ENCODE measurements at regions not wholly inside any gene's neighbourhood (a gene's known extent, or its start where the extent isn't known, plus 50 kb on each side); places are given as distances from the start of the nearest gene placed in this dataset.

GRCh38 chr11:71182791-71183677 lies 69.3 kb downstream of the SHANK2 start:
- Mint-ChIP-seq H3K36me3 (ENCODE audit: unreplicated experiment) (no peaks in the 10 kb centered on the region), H3K27ac (ENCODE audit: unreplicated experiment) (no peak overlapping the region), H3K4me1 (ENCODE audit: unreplicated experiment) (no peaks in the 10 kb centered on the region), H3K27me3 (ENCODE audit: unreplicated experiment) (peaks cover 9% of the 10 kb centered on the region), H3K9me3 (ENCODE audit: unreplicated experiment) (peaks cover 6% of the 10 kb centered on the region), H3K4me3 (ENCODE audit: unreplicated experiment) (no peak overlapping the region)
- no peak for DNase-seq (ENCODE audit: extremely low spot score, unreplicated experiment)
- no peak for TF ChIP-seq CTCF (IDR thresholded peaks at IDR 0.05)

- Mint-ChIP-seq H3K9me3 (ENCODE audit: unreplicated experiment) (peaks cover 19% of the 10 kb centered on the region), H3K4me3 (ENCODE audit: unreplicated experiment) (no peak overlapping the region), H3K36me3 (ENCODE audit: unreplicated experiment) (peaks cover 5% of the 10 kb centered on the region), H3K27me3 (ENCODE audit: unreplicated experiment) (peaks cover 12% of the 10 kb centered on the region), H3K4me1 (ENCODE audit: unreplicated experiment) (no peaks in the 10 kb centered on the region), H3K27ac (ENCODE audit: unreplicated experiment) (no peak overlapping the region)
- no peak for DNase-seq (ENCODE audit: extremely low spot score, unreplicated experiment)
- TF ChIP-seq CTCF (IDR thresholded peaks at IDR 0.05) = no peak
Observed at GRCh38 chr11:71181566-71181965, 70.8 kb downstream of the SHANK2 start.

- H3K9me3 Mint-ChIP-seq (ENCODE audit: unreplicated experiment) = peaks cover 25% of the 10 kb centered on the region
- no peaks in the 10 kb centered on the region for H3K4me1 Mint-ChIP-seq (ENCODE audit: unreplicated experiment)
- no peak overlapping the region for H3K27ac Mint-ChIP-seq (ENCODE audit: unreplicated experiment)
- peak; percentile 56 for DNase-seq (ENCODE audit: extremely low spot score, unreplicated experiment)
- H3K4me3 Mint-ChIP-seq (ENCODE audit: unreplicated experiment) = no peak overlapping the region
- H3K27me3 Mint-ChIP-seq (ENCODE audit: unreplicated experiment) = peaks cover 14% of the 10 kb centered on the region
- H3K36me3 Mint-ChIP-seq (ENCODE audit: unreplicated experiment) = peaks cover 5% of the 10 kb centered on the region
- TF ChIP-seq CTCF (IDR thresholded peaks at IDR 0.05) = no peak
Observed at GRCh38 chr11:71180694-71181470, 71.5 kb downstream of the SHANK2 start.

GRCh38 chr11:71179877-71180605 lies 72.3 kb downstream of the SHANK2 start:
- no peak overlapping the region for H3K4me3 Mint-ChIP-seq (ENCODE audit: unreplicated experiment)
- DNase-seq (ENCODE audit: extremely low spot score, unreplicated experiment) = peak; percentile 48
- no peak for TF ChIP-seq CTCF (IDR thresholded peaks at IDR 0.05)
- no peak overlapping the region for H3K27ac Mint-ChIP-seq (ENCODE audit: unreplicated experiment)
- H3K4me1 Mint-ChIP-seq (ENCODE audit: unreplicated experiment) = no peaks in the 10 kb centered on the region
- H3K36me3 Mint-ChIP-seq (ENCODE audit: unreplicated experiment) = peaks cover 6% of the 10 kb centered on the region
- peaks cover 14% of the 10 kb centered on the region for H3K27me3 Mint-ChIP-seq (ENCODE audit: unreplicated experiment)
- H3K9me3 Mint-ChIP-seq (ENCODE audit: unreplicated experiment) = peaks cover 28% of the 10 kb centered on the region

Data from osteocyte (in vitro differentiated cells).